ENCODE measurements at regions not wholly inside any gene's neighbourhood (a gene's known extent, or its start where the extent isn't known, plus 50 kb on each side); places are given as distances from the start of the nearest gene placed in this dataset.

GRCh38 chr2:5067816-5068215 is 624.4 kb upstream of the SOX11 start:
- no peaks in the 10 kb centered on the region for H3K36me3 ChIP-seq (ENCODE audit: control insufficient read depth, insufficient read depth, low read length)
- H3K27me3 ChIP-seq (ENCODE audit: control insufficient read depth, insufficient read depth, low read length): no peaks in the 10 kb centered on the region
- POLR2A ChIA-PET: no interaction called here
- H3K4me3 ChIP-seq (ENCODE audit: low read depth, low read length): no peak overlapping the region
- no peak for DNase-seq (ENCODE audit: low read depth)
- TF ChIP-seq CTCF (IDR thresholded peaks at IDR 0.05; ENCODE audit: insufficient read depth, low read depth, low read length): no peak
- CTCF ChIA-PET: no interaction called here

GRCh38 chr2:5070257-5070656 is 621.9 kb upstream of the SOX11 start:
- H3K36me3 ChIP-seq (ENCODE audit: control insufficient read depth, insufficient read depth, low read length): no peaks in the 10 kb centered on the region
- no peak for DNase-seq (ENCODE audit: low read depth)
- ChIA-PET POLR2A (no interaction called here), CTCF (no interaction called here)
- H3K27me3 ChIP-seq (ENCODE audit: control insufficient read depth, insufficient read depth, low read length): no peaks in the 10 kb centered on the region
- H3K4me3 ChIP-seq (ENCODE audit: low read depth, low read length): no peak overlapping the region
- no peak for TF ChIP-seq CTCF (IDR thresholded peaks at IDR 0.05; ENCODE audit: insufficient read depth, low read depth, low read length)

GRCh38 chr2:5074733-5075132 is 617.5 kb upstream of the SOX11 start:
- CTCF ChIA-PET: interaction anchor here (0.6 kb wide), 1 partner anchor 11 kb away, joined by 3 read pairs; no protein-coding TSS in a partner anchor
- no peaks in the 10 kb centered on the region for H3K36me3 ChIP-seq (ENCODE audit: control insufficient read depth, insufficient read depth, low read length)

GRCh38 chr2:5076599-5076998 is 615.6 kb upstream of the SOX11 start:
- DNase-seq (ENCODE audit: low read depth): no peak
- no peak for TF ChIP-seq CTCF (IDR thresholded peaks at IDR 0.05; ENCODE audit: insufficient read depth, low read depth, low read length)
- ChIA-PET CTCF (no interaction called here), POLR2A (no interaction called here)
- Histone ChIP-seq H3K4me3 (ENCODE audit: low read depth, low read length) (no peak overlapping the region), H3K36me3 (ENCODE audit: control insufficient read depth, insufficient read depth, low read length) (no peaks in the 10 kb centered on the region), H3K27me3 (ENCODE audit: control insufficient read depth, insufficient read depth, low read length) (no peaks in the 10 kb centered on the region)

More at GRCh38 chr2:5074733-5075132, 617.5 kb upstream of the SOX11 start:
- Histone ChIP-seq H3K27me3 (ENCODE audit: control insufficient read depth, insufficient read depth, low read length) (no peaks in the 10 kb centered on the region), H3K4me3 (ENCODE audit: low read depth, low read length) (no peak overlapping the region)
- POLR2A ChIA-PET: no interaction called here
- no peak for TF ChIP-seq CTCF (IDR thresholded peaks at IDR 0.05; ENCODE audit: insufficient read depth, low read depth, low read length)
- DNase-seq (ENCODE audit: low read depth): no peak

- H3K36me3 ChIP-seq (ENCODE audit: control insufficient read depth, insufficient read depth, low read length): no peaks in the 10 kb centered on the region
- no peaks in the 10 kb centered on the region for H3K27me3 ChIP-seq (ENCODE audit: control insufficient read depth, insufficient read depth, low read length)
- POLR2A ChIA-PET: no interaction called here
- no peak overlapping the region for H3K4me3 ChIP-seq (ENCODE audit: low read depth, low read length)
- CTCF ChIA-PET: no interaction called here
- DNase-seq (ENCODE audit: low read depth): no peak
- no peak for TF ChIP-seq CTCF (IDR thresholded peaks at IDR 0.05; ENCODE audit: insufficient read depth, low read depth, low read length)
Observed at GRCh38 chr2:5077479-5078089, 614.6 kb upstream of the SOX11 start.

All from BJ (cell line).